ENCODE measurements at regions not wholly inside any gene's neighbourhood (a gene's known extent, or its start where the extent isn't known, plus 50 kb on each side); places are given as distances from the start of the nearest gene placed in this dataset.

DNA sequence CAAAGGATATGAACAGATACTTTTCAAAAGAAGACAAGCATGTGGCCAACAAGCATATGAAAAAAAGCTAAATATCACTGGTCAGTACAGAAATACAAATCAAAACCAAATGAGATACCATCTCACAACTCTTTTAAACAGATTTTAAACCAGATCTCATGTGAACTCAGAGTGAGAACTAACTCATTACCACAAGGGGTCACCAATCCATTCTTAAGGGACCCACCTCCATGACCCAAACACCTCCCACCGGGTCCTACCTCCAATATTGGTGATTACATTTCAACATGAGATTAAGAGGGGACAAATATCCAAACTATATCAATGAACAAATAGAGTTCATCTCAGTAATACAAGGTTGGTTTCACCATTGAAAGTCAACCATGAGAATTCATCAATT lies 319.8 kb upstream of the GULP1 start:
- CTCF ChIA-PET (ENCODE audit: unreplicated experiment), result no interaction called here
- BruUV-seq (replicated peaks), result no TSS peak

DNA sequence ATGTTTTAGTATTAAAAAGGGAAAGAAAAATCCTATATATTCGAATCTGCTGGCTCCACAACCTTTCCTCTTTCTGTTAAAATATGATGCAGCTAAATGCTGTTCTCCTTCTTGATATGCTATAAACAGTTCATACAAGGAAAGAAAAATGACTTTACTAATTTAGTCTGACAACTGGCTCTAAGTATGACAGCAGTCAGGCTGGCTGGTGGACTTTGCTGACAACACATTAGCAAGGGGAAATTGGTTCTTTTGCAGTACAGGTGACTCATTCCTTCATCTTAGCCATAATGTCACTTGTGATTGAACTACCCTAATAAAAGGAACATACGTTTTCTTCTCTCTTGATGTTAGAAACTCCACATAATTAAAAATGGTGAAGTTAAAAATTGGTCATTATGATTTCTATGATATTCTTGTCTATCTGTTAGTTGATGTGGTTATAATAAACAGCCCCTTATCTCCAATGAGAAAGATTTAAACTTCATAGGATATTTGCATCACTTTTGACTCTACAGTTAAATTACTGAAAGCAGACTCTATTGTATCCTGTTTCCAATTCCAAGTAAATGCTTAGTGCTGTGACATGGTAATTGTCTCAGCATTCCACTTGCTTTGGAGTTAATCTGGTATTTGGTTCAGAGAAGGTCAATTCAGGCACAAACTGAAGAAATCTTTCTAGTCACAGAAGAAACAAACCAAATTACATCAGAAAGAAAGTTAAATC lies 315.3 kb upstream of the GULP1 start:
- BruUV-seq (replicated peaks), result no TSS peak
- POLR2A ChIA-PET, result no interaction called here
- intact Hi-C loops (cut with micrococcal nuclease; ENCODE audit: unreplicated experiment), result no loop called here
- H3K4me1 ChIP-seq (ENCODE audit: insufficient read depth, low read length, poor library complexity, severe bottlenecking), result no peaks in the 10 kb centered on the region
- H3K9me3 ChIP-seq (ENCODE audit: low read length), result no peaks in the 10 kb centered on the region
- 0 out of 2 replicates have a peak, but pooled peaks cover 3% of the 10 kb centered on the region for H4K20me1 ChIP-seq (ENCODE audit: insufficient read depth, low read length)
- H3K27ac ChIP-seq (ENCODE audit: low read depth, low read length, poor library complexity, severe bottlenecking), result no peak overlapping the region
- no peaks in the 10 kb centered on the region for H3K36me3 ChIP-seq (ENCODE audit: insufficient read depth, low read length)
- CTCF ChIA-PET (ENCODE audit: unreplicated experiment), result no interaction called here
- DNase-seq (ENCODE audit: low spot score), result no peak
- H3K9me2 ChIP-seq (ENCODE audit: insufficient read depth, low read length), result no peaks in the 10 kb centered on the region
- TF ChIP-seq, protein P1, sequence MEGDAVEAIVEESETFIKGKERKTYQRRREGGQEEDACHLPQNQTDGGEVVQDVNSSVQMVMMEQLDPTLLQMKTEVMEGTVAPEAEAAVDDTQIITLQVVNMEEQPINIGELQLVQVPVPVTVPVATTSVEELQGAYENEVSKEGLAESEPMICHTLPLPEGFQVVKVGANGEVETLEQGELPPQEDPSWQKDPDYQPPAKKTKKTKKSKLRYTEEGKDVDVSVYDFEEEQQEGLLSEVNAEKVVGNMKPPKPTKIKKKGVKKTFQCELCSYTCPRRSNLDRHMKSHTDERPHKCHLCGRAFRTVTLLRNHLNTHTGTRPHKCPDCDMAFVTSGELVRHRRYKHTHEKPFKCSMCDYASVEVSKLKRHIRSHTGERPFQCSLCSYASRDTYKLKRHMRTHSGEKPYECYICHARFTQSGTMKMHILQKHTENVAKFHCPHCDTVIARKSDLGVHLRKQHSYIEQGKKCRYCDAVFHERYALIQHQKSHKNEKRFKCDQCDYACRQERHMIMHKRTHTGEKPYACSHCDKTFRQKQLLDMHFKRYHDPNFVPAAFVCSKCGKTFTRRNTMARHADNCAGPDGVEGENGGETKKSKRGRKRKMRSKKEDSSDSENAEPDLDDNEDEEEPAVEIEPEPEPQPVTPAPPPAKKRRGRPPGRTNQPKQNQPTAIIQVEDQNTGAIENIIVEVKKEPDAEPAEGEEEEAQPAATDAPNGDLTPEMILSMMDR (conservative IDR thresholded peaks at IDR 0.05; ENCODE audit: low read length), result no peak
- no peak for TF ChIP-seq EZH2phosphoT487 (IDR thresholded peaks at IDR 0.05; ENCODE audit: borderline replicate concordance, low read depth, low read length)
- no peak overlapping the region for H3K4me2 ChIP-seq (ENCODE audit: low read length)
- no peak overlapping the region for H2AFZ ChIP-seq (ENCODE audit: low read length)
- H3K79me2 ChIP-seq (ENCODE audit: insufficient read depth, low read depth, low read length), result no peaks in the 10 kb centered on the region
- H3K4me3 ChIP-seq (ENCODE audit: low read depth, low read length, poor library complexity, severe bottlenecking), result no peak overlapping the region

More for the DNA sequence above, 319.8 kb upstream of the GULP1 start:
- Histone ChIP-seq H3K4me1 (ENCODE audit: insufficient read depth, low read length, poor library complexity, severe bottlenecking) (no peaks in the 10 kb centered on the region), H3K36me3 (ENCODE audit: insufficient read depth, low read length) (no peaks in the 10 kb centered on the region), H2AFZ (ENCODE audit: low read length) (no peak overlapping the region), H3K9me3 (ENCODE audit: low read length) (no peaks in the 10 kb centered on the region), H3K27ac (ENCODE audit: low read depth, low read length, poor library complexity, severe bottlenecking) (no peak overlapping the region), H3K9me2 (ENCODE audit: insufficient read depth, low read length) (no peaks in the 10 kb centered on the region), H3K79me2 (ENCODE audit: insufficient read depth, low read depth, low read length) (no peaks in the 10 kb centered on the region), H4K20me1 (ENCODE audit: insufficient read depth, low read length) (0 out of 2 replicates have a peak, but pooled peaks cover 3% of the 10 kb centered on the region), H3K4me2 (ENCODE audit: low read length) (no peak overlapping the region), H3K4me3 (ENCODE audit: low read depth, low read length, poor library complexity, severe bottlenecking) (no peak overlapping the region)
- TF ChIP-seq, protein P1 (conservative IDR thresholded peaks at IDR 0.05; ENCODE audit: low read length), result peak; percentile 27; the same call in 1 of the 2 replicates
- no peak for TF ChIP-seq EZH2phosphoT487 (IDR thresholded peaks at IDR 0.05; ENCODE audit: borderline replicate concordance, low read depth, low read length)
- no peak for DNase-seq (ENCODE audit: low spot score)
- intact Hi-C loops (cut with micrococcal nuclease; ENCODE audit: unreplicated experiment), result no loop called here
- POLR2A ChIA-PET, result no interaction called here

DNA sequence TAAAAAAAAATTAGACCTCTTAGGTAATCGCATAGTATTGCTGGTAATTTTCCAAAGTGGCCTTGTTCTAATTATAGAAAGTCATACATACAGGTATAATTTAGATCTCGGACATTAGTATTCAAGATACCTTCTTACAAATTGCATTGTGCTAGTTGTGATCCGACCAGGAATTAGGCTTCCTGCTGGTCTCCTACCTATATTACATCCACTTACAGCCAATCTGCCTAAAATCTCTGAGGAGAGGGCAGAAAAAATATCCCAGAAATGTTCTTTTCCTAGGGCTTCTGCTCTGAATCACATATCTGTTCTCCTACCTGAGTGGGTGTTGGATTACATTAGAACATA lies 314.7 kb upstream of the GULP1 start:
- DNase-seq (ENCODE audit: low spot score), result no peak
- no peak overlapping the region for H3K27ac ChIP-seq (ENCODE audit: low read depth, low read length, poor library complexity, severe bottlenecking)
- no peak overlapping the region for H2AFZ ChIP-seq (ENCODE audit: low read length)
- no peaks in the 10 kb centered on the region for H3K36me3 ChIP-seq (ENCODE audit: insufficient read depth, low read length)
- ChIA-PET POLR2A (no interaction called here), CTCF (ENCODE audit: unreplicated experiment) (no interaction called here)
- no peak overlapping the region for H3K4me3 ChIP-seq (ENCODE audit: low read depth, low read length, poor library complexity, severe bottlenecking)
- 0 out of 2 replicates have a peak, but pooled peaks cover 3% of the 10 kb centered on the region for H4K20me1 ChIP-seq (ENCODE audit: insufficient read depth, low read length)
- H3K4me1 ChIP-seq (ENCODE audit: insufficient read depth, low read length, poor library complexity, severe bottlenecking), result no peaks in the 10 kb centered on the region
- intact Hi-C loops (cut with micrococcal nuclease; ENCODE audit: unreplicated experiment), result no loop called here
- no TSS peak for BruUV-seq (replicated peaks)
- no peak overlapping the region for H3K4me2 ChIP-seq (ENCODE audit: low read length)
- no peaks in the 10 kb centered on the region for H3K79me2 ChIP-seq (ENCODE audit: insufficient read depth, low read depth, low read length)
- H3K9me2 ChIP-seq (ENCODE audit: insufficient read depth, low read length), result no peaks in the 10 kb centered on the region
- TF ChIP-seq EZH2phosphoT487 (IDR thresholded peaks at IDR 0.05; ENCODE audit: borderline replicate concordance, low read depth, low read length), result no peak
- TF ChIP-seq, protein P1 (conservative IDR thresholded peaks at IDR 0.05; ENCODE audit: low read length), result no peak
- no peaks in the 10 kb centered on the region for H3K9me3 ChIP-seq (ENCODE audit: low read length)

Measured in OCI-LY7 (cell line).